ENCODE measurements at regions not wholly inside any gene's neighbourhood (a gene's known extent, or its start where the extent isn't known, plus 50 kb on each side); places are given as distances from the start of the nearest gene placed in this dataset.
A peak's percentile ranks its signal among the peaks of the same experiment; 100 is the strongest.

DNA sequence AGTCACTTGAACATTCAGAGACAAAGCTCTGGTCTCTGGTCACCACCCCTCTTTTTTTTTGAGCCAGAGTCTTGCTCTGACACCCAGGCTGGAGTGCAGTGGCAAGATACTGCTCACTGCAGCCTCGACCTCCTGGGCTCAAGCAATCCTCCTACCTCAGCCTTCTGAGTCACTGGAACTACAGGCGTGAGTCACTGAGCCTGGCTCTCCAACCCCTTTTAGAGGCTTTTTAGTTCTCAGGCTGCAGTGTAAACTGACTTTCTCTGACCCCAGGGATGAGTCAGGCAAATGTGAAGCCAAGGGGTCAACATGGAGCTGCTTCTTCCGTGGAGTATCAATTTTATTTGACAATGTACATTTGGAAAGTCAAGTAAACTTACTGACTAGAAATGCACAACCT is 229.2 kb downstream of the PTTG2 start (continued):
- TF ChIP-seq CBFA2T2 (conservative IDR thresholded peaks at IDR 0.05) (peak; percentile 39), ZFP36 (IDR thresholded peaks at IDR 0.05; ENCODE audit: low read depth, low read length, partially characterized antibody) (no peak), GTF2B (IDR thresholded peaks at IDR 0.05; ENCODE audit: extremely low read depth, insufficient read length) (no peak), CUX1 (CRISPR knock-in tag; IDR thresholded peaks at IDR 0.05) (no peak), ZNF780A (CRISPR knock-in tag; IDR thresholded peaks at IDR 0.05) (no peak), HIVEP1 (CRISPR knock-in tag; IDR thresholded peaks at IDR 0.05) (no peak), TFAP4 (CRISPR knock-in tag; IDR thresholded peaks at IDR 0.05; ENCODE audit: borderline replicate concordance) (no peak), POLR2H (tag; IDR thresholded peaks at IDR 0.05; ENCODE audit: low read depth) (no peak), FOXA1 (IDR thresholded peaks at IDR 0.05; ENCODE audit: borderline replicate concordance) (no peak), BRD4 (IDR thresholded peaks at IDR 0.05) (no peak), NFATC3 (IDR thresholded peaks at IDR 0.05) (0 out of 2 replicates have a peak, but pooled peaks have one; percentile 36), GTF2F1 (IDR thresholded peaks at IDR 0.05; ENCODE audit: low read depth, low read length) (no peak), ZNF764 (CRISPR knock-in tag; IDR thresholded peaks at IDR 0.05; ENCODE audit: low read depth) (no peak), RFX7 (CRISPR knock-in tag; IDR thresholded peaks at IDR 0.05) (no peak), TCF3 (CRISPR knock-in tag; IDR thresholded peaks at IDR 0.05) (0 out of 2 replicates have a peak, but pooled peaks have one; percentile 15), CEBPZ (IDR thresholded peaks at IDR 0.05; ENCODE audit: borderline replicate concordance, low read depth, low read length) (no peak)

All from K562 (cell line).